Caki2 (cell line): ENCODE measurements at regions not wholly inside any gene's neighbourhood (a gene's known extent, or its start where the extent isn't known, plus 50 kb on each side); places are given as distances from the start of the nearest gene placed in this dataset.
"Not testable (repeated sequence)": the region's sequence is repeated elsewhere in the genome, so short reads cannot be mapped to it uniquely, and the experiment has no call there.

Experiments
- DNase-seq: peaks from one replicate; pipeline ENCODE4 v3.0.0-alpha.2; 2015; ENCODE audit warnings: low read depth
- in situ Hi-C: cut with HindIII; loops from 2 replicates; pipeline ENCODE4 v1.10.0; 2016; ENCODE audit warnings: low sequenced_read_pairs, low pct_unique_long_range_greater_than_20kb, mixed read lengths

- DNase-seq, in situ Hi-C loops: not testable (repeated sequence)
These were observed 163.9 kb upstream of the NBPF9 start for GRCh38 chr1:149267287-149267686.

- in situ Hi-C loops, DNase-seq: not testable (repeated sequence)
These were observed 165.8 kb upstream of the NBPF9 start for GRCh38 chr1:149269001-149269702.

DNA sequence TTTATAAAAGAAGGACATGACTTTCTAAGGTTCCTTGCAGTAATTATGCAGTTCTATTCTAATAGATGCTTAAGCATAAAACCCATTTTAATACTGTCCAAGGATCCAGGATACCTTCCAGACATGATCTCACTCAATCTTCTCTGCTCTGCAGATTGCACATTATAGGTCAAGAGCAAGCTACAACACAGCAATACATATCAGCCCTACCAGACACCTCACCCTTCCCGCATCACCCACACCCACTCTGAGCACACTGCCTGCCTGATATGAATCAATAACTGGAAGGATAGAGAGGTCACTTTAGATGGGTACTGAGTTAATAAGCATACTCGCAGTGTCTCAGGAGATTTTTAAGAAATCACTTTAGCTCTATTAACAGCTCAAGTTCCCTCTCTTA, 166.5 kb upstream of the NBPF9 start:
- DNase-seq, in situ Hi-C loops: not testable (repeated sequence)

- DNase-seq, in situ Hi-C loops: not testable (repeated sequence)
These were observed 171.1 kb upstream of the NBPF9 start for GRCh38 chr1:149274493-149274892.

GRCh38 chr1:149275802-149276201, 172.5 kb upstream of the NBPF9 start:
- in situ Hi-C loops, DNase-seq: not testable (repeated sequence)

DNA sequence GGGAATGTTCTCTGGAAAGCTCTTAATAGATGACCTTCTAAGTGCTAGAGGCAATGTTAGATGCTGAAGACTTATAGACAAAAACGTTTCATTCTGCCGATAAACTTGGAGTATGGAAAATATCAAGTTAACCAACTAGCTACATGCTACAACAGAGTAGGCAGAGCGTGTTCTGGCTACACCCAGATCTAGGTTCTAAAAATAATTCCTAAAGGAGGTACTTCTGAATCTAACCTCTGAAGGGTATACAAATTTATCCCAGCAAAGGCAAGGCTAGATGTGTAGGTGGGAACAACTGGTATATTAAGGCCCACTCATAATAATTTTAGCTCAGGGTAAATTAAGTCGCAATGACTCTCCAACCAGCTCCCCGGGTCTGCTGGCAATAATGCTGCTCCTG, 173.1 kb upstream of the NBPF9 start:
- DNase-seq, in situ Hi-C loops: not testable (repeated sequence)

DNA sequence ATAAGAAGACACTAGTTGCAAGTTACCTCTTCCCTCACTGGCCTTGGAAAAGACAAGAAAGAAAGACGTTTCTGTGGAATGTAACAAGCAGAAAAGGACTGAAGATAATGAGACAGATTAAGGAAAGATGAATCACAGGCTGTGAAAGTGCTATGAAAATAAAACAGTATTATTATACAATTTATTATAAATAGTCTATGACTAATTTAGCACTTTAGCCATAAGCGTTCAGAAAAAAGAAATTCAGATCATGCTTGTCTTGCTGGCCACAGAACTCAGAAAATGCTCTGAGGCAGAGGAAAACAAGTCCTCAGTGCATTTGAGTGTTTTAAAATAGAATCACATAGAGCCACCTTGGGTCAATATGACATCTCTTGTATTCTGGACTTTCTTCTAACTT, 174.8 kb upstream of the NBPF9 start:
- DNase-seq, in situ Hi-C loops: not testable (repeated sequence)

GRCh38 chr1:149279015-149279414, 175.7 kb upstream of the NBPF9 start:
- DNase-seq, in situ Hi-C loops: not testable (repeated sequence)

DNA sequence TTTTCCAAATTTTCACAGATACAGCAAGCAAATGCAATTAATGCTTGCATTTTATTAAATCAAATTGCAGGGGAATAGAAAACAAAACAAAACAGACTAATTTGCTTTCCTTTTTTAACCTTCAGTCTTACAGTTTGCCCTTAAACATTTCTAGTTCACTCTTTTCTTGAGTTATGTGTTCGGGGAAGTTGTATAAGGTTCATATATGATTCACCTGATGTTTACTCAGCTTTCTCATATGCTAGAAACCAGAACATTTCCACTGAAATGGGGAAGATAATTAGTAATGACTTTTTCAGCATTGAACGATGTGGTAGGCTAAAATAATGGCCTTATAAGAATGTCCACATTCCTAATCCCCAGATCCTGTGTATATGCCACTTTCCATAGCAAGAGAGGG, 176.2 kb upstream of the NBPF9 start:
- DNase-seq, in situ Hi-C loops: not testable (repeated sequence)

- in situ Hi-C loops, DNase-seq: not testable (repeated sequence)
These were observed 181.4 kb upstream of the NBPF9 start for GRCh38 chr1:149284773-149285172.

DNA sequence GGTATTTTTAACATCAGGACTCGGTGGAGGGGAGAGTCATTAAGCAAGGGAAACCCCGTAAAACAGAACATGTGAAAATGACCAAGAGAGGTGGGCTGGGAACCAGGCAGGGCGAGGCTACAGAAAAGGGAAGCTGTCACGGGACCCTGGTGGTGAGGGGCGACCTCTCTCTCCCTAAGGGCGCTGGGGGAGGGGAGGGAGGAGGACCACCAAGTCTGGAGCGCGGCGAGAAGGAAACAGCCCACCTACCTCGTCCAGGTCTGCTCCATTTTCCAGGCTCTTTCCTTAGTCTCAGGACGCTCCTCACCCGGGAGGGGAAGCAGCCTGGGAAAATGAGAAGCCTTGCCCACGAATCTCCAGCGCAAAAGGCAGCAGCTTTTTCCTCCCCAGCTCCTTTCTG, 181.9 kb upstream of the NBPF9 start:
- in situ Hi-C loops, DNase-seq: not testable (repeated sequence)

DNA sequence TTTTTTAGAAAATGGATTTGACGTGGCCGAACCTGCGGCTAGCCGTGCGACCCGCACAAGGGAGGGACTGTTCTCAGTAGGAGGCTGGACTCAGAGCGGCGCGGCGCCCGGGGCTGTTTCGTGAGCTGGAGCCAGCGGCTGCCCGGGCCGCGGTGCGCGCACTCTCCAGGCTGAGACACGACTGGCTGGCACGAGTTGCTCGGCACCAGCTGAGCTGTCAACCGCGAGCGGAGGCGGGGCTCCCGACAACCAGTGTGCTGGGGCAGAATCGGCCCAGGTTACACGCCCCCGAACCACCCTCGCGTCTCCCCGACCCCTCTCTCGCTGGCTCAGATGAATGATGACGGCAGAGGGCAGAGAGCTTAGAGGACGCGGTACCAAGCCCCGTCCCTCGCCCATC, 182.3 kb upstream of the NBPF9 start:
- DNase-seq, in situ Hi-C loops: not testable (repeated sequence)

- DNase-seq, in situ Hi-C loops: not testable (repeated sequence)
These were observed 185.2 kb upstream of the NBPF9 start for GRCh38 chr1:149288580-149288979.

DNA sequence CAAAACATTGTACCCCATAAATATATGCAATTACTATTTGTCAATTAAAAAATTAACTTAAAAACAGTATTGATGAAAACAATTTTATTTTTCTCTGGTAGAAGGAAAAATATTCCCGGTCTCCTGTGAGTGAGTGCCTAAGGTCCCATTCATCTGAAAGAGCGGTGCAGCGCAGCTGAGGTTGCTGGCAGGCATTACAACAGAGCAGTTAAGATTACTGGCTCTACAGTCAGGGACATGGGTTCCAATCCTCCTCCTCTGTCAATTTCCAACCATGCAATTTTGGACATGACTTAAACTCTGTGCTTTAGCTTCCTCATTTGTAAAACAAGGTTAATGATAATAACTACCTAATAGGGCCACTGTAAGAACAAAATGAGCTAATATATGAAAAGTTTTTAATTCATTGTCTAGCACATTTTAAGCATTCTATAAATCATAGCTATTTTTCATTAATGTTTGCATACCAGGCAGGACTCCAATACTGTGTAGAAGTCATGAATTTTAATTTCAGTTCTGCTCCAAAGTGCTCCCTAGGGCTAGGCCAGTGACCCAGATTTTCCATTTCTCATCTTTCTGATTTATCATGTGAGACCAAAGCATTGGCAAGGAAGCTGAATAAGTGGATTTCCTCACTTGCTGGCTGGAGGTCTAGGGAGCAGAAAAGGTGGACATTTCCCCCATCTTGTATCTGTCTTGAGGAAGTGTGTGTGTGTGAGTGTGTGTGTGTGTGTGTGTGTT, 174.2 kb upstream of the NBPF19 start:
- in situ Hi-C loops, DNase-seq: not testable (repeated sequence)

GRCh38 chr1:149301282-149301681, 173.6 kb upstream of the NBPF19 start:
- in situ Hi-C loops, DNase-seq: not testable (repeated sequence)

GRCh38 chr1:149304796-149305195, 170.0 kb upstream of the NBPF19 start:
- in situ Hi-C loops: not testable (repeated sequence)

DNA sequence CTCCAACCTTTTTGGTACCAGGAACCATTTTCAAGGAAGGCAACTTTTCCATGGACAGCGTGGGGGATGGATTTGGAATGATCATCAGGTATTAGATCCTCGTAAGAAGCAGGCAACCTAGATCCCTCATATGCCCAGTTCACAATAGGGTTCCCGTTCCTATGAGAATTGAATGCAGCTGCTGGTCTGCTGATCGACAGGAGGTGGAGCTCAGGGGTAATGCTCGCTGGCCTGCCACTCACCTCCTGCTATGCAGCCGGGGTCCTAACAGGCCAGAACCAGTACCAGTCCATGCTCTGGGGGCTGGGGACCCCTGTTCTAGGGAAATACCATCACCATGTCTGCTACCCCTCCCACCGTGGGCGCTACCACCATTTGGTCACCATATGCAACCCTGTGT, 167.2 kb upstream of the NBPF19 start:
- DNase-seq, in situ Hi-C loops: not testable (repeated sequence)

More at GRCh38 chr1:149304796-149305195, 170.0 kb upstream of the NBPF19 start:
- not testable (repeated sequence) for DNase-seq

DNA sequence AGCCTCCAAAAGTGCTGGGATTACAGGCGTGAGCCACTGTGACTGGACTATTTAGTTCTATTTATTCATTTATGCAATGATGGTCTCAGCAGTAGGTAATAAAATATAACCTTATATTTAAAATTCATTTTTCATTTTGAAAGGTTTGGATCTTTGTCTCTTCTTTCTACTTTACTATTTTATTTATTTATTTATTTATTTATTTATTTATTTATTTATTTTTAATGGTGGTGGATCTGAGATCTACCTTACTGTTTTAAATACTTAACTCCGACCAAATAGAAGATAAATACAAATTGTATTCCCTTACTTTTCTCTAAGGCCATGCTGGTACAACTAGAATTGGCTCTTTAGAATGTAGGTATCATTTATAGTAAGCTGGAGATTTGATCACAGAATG, 159.9 kb upstream of the NBPF19 start:
- in situ Hi-C loops, DNase-seq: not testable (repeated sequence)

DNA sequence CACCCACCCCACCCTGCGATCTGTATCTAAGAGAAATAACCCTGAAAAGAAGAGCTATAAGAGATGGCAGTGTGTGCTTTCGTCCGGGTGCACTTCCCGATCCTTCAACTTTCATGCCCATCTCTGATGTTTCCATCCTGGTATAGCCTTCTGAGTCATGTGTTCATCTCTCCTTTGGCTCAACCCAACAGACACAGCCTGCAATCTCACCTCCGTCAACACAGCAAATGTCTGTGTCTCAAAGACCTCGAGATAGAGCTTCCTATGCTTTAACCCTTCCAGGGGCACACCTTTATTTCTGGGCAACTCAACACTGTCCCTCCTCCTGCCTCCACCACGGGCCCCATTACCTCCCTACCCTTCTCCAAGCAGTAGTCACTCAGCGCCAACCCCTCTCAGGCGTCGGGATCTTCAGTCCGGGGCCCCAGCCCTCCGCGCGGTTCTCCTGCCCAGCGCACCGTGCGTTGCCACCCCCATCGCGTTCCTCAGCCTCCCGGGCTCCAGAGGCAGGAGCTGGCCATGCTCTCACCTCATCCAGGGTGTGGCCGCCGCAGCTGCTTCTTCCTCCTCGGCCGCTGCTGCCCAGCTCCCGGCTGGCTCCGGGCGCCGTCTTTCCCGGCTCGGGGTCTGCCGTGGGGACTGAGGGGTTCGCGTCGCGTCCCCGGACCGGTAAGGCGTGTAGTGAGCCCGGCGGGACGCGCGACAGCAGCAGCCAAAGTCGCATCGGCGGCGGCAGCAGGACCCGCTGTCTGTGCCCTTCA, 153.7 kb upstream of the NBPF19 start:
- in situ Hi-C loops, DNase-seq: not testable (repeated sequence)
